RPMI7951 (cell line): ENCODE measurements at regions not wholly inside any gene's neighbourhood (a gene's known extent, or its start where the extent isn't known, plus 50 kb on each side); places are given as distances from the start of the nearest gene placed in this dataset.

Experiments
- DNase-seq: peaks from one replicate; pipeline ENCODE4 v3.0.0-alpha.2; 2012; ENCODE audit warnings: low read depth

DNA sequence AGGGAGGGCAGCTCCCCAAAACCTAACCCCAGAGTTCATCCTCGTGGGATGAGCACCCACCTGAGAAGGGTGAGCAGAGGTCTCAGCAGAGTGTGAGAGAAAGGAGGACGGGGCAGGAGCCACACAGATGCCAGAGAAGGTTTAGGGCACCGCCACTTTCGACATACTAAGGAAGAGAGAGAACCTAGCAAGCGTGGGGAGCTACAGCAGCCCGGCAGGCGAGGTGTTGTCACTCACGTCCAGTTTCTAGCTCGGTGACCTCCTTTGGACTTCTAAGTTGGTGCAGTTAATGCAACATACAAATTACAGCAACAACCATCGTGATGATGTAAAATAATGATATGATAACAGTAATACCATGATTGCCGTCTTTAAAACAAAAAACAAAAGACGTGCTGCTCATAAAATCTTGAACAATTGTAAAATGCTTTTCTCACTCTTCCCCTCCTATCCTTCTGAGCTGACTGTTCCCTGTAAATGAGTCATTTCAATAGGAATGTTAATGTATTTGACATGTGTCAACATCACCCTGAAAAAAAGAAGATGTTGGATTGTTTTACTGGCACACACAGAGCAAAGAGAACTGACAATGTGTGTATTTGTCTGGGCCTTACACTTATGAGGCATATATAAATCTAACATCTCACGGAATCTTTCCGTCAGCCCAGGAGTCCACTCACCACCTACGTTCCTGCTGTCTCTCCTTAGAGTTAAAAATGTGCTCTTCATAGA lies 158.2 kb upstream of the MAF start:
- DNase-seq = no peak

DNA sequence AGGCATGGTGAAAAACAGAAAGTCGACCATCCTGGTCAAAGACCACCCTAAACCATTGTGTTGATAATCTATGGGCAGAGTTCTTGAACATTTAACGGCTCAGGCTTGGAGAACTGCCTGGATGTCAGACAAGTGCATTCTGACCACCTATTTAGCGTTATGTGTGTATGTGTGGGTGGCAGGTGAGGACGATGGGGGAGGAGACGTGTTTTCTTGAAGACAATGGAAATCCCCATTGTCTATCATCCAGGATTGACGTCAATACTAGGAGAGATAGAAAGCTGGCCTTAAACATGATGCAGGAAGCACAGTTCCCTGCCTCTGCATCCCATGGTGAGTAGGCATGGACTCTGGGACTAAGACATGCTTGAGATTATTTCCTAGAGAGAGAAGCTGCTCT lies 157.4 kb upstream of the MAF start:
- no peak for DNase-seq

DNA sequence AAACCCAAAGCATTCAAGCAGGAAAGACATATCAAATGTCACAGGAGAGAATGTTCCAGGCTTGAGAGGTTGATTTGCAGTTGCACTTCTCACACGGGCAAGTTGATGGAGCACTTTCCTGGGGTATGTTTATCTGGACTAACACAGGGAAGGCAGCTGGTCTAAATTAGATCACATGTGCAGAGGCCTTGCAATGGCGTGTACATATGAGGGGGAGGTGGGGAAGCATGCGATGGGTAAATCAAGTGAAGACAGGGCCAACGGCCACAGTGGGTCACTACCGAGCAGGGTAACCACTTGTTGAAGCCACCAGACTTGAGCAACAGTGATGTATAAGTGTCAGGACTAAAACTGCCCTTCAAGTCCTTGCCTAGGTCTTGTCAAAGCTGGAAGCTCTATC lies 156.6 kb upstream of the MAF start:
- DNase-seq = no peak

DNA sequence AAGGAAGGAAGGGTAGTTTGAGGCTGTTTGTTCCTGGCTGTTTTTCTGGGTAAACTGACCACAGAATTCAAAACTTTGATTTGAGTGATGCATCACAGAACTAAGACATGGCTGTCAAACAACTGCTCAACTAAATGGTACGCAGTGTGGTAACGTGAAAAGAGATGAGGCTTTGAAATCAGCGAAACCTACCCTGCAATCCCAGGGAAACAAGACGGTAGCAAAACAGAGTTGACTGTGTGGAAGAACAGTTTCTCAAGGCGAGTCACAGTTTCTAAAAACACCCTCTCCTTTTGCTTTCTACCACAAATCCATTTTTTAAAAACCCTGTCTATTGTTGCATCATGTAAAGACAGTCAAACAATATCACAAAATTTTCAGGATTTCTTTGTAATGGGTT lies 156.0 kb upstream of the MAF start:
- DNase-seq = no peak

DNA sequence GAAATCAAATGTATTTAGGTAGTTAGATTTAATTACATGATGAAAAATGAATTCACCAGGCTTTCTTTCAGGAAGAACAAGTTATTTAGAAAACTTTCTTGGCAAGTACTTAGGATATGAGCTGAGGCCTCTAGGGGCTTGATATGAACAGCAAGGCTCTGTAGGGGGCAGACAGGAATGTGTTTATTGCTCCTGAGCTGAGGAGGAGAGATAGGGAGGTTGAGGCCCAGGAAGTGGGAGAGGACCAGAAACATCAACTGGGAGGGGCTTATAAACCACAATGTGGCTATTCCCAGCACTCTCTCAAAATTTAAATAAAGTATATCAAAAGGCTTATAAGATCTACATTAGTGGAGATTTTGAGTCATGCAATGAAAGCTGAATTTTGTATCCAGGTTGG lies 154.0 kb upstream of the MAF start:
- DNase-seq = no peak

DNA sequence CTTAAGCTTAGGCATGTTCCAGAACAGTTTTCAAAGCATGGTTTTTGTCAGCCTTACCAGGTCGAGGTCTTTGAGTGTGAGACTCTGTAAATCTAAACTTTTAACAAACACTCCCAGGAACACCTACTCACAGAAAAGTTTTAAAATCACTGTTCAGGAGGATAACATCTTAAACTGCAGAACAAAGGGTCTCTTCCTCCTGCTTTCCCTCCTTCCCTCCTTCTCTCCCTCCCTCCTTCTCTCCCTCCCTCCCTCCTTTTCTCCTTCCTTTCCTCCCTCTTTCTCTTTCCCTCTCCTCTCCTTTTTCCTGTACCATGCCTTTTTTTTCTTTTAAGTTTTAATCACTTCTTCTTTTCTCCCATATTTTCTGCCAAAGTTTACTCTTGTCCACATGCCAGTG lies 153.5 kb upstream of the MAF start:
- no peak for DNase-seq

DNA sequence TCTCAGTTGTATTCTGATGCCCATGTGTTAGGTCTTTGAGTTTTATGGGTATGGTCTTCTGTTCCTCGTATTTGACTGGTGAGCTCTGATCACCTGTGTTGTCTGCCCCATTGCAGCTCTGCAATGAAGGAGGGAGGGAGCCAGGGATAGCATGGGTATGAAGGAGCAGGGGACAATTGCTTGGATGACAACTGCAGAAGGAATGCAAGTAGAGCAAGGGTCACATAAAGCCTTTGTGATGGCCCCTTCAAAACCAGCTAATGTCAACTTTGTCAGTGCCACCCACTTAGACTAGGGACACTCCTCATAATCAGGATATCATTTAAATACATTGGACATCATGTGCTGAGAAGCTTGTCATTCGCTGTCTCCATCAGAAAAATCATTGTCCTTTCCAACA lies 152.7 kb upstream of the MAF start:
- DNase-seq = no peak

DNA sequence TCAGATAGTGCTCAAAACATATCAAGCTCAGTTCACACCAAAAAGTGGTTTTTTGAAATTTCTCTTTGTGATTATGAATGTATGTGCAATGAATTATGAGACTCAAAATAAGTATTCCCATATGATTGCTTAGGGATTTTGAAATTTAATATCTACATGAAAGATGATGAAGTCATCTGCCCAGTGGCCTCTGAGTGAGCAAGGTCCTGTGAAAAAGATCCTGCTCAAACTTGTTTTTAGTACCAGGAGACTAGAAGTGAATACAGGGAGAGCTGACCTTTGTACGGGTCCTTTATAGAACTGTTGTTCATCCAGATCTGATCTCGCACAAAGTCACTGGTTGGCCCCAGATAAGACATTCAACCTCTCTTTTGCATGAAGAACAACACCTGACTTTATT lies 151.9 kb upstream of the MAF start:
- DNase-seq = no peak

DNA sequence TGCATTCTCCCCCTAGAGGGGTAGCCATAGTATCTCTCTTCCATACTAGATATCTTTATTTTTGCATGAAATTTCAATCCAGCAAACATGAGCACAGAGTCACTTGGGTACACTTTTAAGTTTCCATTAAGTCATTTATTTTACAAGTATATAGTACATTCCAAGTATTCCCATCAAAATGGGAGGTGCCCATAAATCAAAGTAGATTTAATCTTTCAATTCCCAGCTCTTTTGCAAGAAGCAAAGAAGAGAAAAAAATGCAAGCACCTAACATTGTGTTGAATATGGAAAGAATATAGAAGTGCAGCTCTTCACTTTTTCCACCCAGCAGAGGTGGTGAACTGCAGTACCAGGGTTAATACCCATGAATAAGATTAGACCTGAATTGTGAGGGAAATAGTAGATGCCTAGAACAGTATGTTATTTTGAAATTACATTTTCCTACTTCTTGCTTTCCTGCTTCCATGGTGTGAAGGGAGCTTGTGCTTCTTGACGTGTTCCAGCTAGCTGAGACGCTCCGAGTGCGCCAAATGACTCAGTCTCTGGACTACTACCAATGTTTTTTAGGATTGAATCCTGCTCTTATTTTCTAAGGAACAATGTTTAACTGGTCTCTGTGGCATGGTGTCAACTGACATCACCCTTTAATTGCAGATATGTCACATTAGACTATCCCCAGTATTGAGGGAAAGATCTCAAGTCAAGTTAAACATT lies 151.1 kb upstream of the MAF start:
- DNase-seq = no peak

DNA sequence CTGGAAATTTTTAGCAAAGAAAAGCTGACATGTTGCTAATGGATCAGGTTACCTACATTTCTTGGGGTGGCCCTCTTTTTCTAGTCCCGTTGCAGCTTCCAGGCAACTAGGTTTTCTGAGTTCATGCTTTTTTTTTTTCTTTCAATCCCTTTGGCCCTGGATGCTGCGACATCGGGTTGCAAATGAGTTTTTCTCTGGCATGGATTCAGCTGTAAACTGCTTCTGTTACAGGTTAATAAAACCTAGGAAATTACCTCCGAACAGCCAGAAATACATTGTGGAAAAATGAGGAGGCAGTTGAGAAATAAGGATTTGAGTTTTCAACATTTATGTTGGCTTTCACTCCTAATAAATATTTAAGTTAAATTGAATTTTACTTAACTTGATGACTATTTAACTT lies 149.8 kb upstream of the MAF start:
- no peak for DNase-seq

DNA sequence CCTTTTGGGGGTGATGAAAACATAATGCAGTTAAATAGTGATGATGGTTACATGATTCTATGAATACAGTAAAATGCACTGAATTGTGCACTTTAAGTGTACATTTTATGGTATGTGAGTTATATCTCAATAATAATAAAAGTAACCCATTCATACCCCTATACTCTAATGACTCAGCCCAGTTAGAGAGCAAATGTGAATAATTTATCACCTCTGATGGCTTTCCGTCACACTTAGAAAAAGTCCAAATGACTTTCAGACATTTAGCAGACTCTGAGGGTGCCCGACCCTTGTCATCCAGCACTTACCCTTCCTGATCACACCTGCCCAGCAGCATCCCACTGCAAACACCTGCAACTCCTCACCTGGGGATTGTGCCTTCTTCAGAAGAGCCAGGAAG lies 148.1 kb upstream of the MAF start:
- no peak for DNase-seq

DNA sequence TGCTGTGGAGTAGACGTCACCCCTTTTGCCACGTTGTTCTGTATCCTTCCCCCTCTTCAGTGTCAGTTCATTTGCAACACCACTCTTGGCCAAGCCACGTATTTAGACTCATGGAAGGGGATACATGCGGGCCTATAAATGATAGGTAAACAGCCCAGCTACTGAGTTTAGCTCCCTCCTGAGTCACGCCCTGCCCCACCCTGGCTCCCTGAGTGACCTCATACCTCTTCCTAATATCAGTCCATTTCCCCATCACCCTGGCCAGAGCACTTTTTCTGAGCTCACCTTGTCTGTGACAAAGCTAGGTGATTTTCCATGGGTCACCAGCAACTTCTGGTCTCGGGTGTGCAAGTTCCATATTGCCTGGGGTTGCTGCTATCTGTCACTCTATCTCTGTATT lies 147.2 kb upstream of the MAF start:
- no peak for DNase-seq

DNA sequence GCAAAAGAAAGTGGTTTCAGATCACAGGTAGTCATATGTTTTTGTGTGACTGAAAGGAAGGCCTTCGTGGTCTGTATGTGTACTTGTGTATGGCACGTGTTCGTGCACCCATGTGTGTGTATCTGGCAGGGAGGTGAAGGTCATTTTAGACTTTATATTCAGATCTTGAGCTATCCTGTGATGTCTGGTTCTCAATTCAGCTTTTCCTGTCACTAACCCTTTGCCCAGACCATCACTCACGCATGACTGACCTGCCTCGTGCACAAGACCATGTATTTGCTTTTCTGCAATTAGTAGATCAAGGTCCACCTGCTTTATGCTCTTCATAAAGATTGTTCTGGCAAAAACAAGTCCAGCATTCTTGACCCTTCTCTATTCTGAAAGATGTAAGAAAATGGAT lies 139.7 kb upstream of the MAF start:
- DNase-seq = no peak

DNA sequence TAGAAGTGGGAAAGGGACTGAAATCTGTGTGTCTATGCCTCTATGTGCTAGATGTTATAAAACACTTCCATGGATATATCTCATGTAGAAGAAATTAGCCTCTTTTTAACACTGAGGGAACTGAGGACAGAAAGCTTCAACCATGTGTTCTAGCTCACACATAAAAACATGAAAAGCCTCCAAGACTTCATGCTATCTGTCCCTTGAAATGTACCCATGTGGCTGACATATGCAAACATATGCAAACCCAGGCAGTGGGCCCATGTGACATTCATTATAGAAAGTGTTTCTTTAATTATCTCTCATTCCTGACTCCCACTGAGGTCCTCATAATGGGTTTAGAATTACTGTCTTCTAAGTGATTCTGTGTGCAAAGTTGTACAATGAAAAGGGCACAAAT lies 134.7 kb upstream of the MAF start:
- no peak for DNase-seq

DNA sequence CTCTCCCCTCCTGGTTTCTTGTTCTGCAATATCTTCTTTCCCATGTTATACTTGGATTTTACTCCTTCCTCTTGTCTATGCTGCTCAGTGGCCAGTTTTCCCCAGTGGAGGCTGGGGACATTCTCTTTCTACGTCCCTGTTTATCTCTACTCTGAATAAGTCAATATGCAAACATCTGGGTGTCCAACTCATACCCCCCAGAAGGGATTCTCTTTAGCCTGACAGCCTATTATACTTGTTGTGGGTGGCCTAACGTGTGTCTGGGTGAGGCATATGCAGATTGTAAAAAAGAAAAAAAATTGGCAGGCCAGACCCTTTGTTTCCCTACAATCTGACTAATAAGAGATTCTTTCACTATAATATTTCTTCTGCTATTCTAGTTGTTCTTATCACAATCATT lies 134.2 kb upstream of the MAF start:
- DNase-seq = no peak

DNA sequence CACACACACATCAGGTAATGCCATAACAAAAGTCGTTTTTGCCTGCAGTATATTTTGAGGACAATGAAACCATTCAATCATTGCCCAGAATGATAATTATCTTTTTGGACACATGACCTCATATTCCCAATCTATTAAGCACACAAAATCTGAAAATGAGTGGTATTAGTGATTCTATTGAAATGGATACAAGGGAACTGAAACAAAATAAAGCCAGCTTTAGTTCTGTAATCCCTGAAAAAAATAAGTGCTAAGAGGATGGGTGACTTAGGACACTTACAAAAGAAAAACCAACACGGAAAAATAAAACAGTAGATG lies 128.3 kb upstream of the MAF start:
- no peak for DNase-seq

DNA sequence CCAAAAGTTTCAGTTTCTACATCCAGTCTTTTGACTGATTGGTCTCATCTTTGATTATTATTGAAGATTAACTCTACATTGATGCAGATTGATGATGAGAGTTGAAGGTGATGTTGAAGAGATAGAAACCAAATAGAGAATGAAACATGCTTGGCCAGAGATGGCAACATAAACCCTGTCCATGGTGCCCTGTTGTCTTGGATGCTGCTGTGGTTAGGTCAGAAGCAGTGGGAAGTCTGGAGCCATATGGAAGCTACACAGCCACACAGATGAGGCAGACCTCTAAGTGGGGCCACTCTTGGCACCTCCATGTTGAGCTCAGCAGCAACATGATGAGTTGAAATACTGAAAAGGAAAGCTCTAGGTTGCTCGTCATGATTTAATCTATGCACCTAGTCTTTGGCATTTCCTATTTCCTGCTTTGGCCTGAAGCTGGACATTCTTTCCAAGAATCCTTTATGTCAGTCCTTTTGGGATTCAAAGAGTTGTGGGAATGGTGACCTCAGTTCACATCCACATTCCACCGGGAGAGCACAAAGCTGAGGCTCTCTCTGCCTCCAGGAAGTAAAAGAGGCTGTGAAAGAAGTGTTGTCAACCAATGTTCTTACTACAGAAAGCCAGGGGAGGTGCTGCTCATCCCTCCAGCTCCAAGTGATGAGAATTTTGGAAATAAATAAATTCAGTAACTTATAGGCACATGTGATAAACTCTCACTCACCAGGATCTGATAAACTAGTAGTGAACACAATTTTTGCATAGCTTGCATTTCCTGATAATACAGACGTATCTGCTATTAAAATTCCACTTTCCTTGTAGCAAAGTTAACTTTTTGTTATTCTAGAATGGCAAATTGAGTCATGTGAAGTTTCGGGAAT lies 127.7 kb upstream of the MAF start:
- no peak for DNase-seq

DNA sequence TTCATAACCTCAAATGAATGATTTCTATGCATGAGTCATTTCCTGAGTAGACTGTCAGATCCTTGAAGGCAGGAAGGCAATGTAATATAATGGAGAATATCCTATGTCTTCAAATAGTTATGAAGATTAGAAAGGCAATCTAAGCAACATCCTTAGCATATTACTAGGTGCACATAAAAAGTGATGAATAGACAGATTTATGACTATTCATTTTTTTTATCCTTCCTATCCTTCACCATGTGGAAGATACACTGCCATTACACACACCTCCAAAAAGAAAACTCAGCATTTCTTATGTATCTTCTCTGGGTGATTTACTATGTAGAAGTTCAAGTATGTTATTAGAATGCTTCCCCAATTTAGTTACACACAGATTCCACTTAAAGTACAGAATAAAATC lies 126.4 kb upstream of the MAF start:
- no peak for DNase-seq

DNA sequence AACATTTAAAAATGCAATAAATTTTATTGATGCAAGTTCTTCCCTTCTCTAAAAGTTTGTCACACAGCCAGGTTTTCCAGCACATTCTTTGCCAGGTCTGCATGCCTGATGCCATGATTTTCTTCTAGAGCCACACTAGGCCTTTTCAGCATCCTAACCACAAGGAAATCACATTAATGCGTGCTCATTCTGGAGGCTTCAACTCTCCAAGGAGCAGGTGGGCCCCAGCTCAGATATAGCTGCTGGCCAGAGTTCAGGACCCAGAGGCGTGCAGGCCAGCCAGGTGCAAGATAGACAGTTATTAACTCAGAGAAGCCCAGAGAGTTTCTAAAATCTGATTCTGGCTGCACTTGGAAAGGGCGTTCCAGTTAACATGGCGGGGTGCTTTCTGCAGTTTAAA lies 124.5 kb upstream of the MAF start:
- no peak for DNase-seq

DNA sequence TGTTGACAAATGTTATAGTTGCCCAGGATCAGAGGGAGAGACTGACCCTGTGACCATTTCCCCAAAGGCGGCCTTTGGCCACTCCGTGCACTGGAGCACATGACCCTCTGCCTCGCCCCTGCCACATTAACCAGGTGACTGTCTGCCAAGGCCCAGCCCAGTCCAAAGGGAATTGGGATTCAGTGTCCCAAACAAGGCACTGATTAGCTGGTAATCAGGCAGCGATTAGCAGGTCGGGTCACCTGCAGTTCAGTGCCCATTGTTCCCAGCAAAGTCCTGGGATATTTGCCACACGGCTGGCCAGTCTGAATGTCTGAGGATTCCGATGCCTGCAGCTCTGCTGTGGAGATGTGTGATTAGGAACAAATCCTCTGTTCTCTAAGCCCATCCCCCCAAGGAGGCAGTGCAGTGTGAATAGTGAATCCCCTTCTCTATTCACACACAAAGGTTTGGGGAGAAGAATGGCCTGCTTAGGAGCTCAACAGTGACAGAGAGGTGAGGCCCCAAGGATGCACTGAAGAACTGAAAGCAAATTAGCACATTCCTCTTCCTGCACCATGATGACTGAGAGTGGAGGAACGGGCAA lies 123.1 kb upstream of the MAF start:
- no peak for DNase-seq

DNA sequence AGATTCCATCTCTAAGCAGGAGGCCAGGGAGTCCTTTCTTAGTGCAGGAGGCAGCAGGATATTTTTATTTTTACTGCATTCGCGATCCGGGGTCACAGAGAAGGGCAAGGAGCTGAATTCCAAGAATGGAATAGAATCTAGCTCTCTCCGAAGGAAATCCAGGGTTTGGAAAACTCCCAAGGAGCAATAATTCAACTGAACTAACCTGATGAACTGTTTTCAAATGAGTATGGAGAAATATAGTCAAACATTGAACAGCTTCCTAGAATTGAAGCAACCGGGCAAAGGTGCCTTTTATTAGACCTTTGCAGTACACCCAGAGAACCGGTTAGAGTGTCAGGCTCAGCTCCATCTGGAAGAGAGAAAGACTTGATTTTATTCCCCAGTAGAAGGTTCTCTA lies 120.7 kb upstream of the MAF start:
- DNase-seq = no peak

DNA sequence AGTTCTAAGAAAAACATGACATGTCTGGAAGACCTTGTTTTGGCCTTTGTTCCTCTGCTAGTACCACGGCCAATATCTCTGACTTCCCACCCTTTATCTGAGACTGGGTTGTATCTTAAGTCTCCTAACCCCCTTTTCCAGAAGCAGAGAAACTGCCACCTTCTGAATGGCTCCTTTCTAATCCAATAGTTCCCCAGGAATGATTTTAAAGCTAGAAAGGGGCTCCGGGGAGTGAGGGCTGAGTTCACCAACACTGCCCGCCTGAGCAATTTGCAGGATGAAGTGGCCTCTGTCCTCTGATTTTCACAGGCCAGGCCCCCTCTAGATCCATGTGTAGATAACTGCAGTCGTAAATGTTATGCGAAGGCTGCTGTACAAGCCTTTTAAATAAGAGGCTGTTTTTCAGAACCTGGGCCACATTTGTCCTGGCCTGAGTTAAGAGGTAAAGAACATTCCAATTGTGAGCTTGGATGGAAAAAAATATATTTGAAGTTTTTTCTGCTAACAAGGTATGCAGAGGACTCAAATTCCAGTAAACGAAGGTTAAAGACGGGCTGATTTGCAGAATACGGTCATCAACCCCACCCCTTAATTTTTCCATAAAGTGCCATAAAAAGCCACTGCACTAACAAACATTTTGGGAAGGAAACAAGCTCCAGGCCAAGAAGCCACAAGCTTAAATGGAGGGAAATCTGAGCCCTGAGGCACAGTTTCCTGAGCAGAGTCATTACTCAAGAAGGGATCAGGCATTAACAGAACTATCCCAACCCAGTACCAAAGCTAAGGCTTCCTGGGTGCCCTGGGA lies 117.0 kb upstream of the MAF start:
- DNase-seq = no peak
